ENCODE measurements at regions not wholly inside any gene's neighbourhood (a gene's known extent, or its start where the extent isn't known, plus 50 kb on each side); places are given as distances from the start of the nearest gene placed in this dataset.

DNA sequence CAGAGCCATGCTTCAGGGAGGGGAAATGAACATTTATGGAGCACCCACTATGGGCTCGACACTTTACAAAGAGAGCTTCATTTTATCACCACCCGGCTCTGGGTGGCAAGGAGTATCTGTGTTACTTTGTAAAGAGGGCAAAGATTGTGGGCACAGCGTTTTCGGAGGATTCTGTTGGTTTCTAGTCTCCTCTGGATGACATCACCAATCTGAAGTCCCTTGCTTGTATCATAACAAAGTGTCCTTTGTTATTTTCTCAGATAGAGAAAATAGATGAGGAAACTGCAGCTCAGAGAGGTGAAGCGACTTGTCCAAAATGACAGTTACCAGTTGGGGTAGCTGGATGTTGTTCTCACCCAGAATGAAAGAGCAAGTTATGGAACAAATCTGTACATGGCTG lies 162.8 kb downstream of the GLI2 start:
- no peak for DNase-seq (ENCODE audit: low spot score)

GRCh38 chr2:120898961-120899750 lies 163.5 kb downstream of the GLI2 start:
- no peak for DNase-seq (ENCODE audit: low spot score)

DNA sequence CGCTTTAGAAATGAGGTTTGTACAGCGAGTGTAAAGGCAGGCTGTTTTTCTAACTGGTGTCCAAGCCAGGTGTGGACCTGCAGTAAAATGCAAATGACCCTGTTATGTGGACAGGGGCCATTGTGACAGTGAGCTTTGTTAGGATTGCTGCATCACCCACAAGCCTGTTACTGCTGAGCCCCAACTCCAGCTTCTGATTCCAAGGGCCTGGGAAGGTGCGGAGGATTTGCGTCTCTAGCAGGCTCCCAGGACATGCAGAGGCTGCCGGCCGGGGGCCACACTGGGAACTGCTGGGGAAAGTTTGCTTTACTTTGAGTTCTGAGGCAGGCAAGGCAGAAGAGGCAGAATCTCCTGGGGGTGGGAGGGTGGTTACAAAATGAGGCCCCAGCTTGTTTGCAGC lies 164.1 kb downstream of the GLI2 start:
- DNase-seq (ENCODE audit: low spot score) = no peak

- DNase-seq (ENCODE audit: low spot score) = no peak
Observed at GRCh38 chr2:120901201-120901600, 165.5 kb downstream of the GLI2 start.

DNA sequence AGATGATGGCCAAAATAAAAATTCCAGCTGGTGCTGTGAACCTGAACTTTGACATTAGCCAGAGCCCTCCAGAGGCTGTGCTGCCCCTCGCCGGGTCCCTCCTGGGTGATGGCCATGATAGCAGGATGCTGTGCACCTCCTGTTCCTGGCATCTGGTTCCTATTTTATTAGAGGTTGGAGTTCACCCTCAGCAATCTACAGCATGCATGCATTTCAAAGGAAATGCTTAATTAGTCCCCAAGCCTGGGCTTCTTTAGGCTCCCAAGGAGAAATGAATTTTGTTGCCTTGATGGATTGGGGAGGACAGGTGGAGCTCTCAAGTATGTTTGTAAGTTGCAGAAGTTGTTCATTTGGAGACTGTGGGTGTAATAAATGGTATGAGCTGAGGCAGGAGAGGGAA lies 166.9 kb downstream of the GLI2 start:
- no peak for DNase-seq (ENCODE audit: low spot score)

GRCh38 chr2:120904379-120904778 lies 168.7 kb downstream of the GLI2 start:
- no peak for DNase-seq (ENCODE audit: low spot score)

DNA sequence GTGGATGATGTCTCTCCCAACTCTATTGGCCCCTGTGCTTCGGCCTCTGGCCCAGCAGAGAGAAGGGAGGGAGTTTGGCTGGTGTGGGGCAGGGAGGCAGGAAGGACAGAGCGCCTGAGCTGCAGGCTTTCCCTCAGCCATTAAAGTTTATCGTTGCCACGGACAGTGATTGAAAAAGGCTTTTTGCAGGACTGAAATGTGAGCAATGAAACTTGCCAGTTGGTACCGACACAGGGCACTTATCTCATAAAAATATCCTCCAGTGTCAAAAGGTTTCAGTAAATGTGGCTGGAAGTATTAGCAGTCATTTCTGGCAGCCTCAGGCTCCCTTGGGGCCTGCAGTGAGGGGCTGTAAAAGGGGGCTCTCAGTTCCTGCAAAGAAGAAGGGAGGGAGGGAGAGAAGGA lies 169.2 kb downstream of the GLI2 start:
- DNase-seq (ENCODE audit: low spot score) = no peak

GRCh38 chr2:120905298-120905697 lies 169.6 kb downstream of the GLI2 start:
- DNase-seq (ENCODE audit: low spot score) = no peak

- DNase-seq (ENCODE audit: low spot score) = no peak
Observed at GRCh38 chr2:120905824-120906571, 170.3 kb downstream of the GLI2 start.

DNA sequence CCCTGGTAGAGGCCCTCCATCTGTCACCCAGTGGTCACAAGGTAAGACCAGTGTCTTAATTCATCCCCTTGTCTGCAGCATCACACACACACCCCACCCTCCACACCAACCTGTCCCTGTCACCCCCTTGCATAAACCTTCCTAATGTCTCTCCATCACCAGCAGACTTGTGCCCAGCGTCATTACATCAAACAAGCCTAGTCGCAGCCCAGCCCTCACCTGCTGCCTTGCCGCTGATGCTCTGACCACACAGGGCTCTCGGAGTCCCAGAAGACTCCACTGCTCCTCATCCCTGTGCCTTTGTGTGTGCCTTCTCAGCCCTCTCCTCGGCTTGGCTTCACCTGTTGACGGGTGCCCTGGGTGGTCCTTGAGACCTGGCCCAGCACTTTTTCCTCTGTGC lies 171.2 kb downstream of the GLI2 start:
- DNase-seq (ENCODE audit: low spot score) = no peak

GRCh38 chr2:120907822-120908221 lies 172.2 kb downstream of the GLI2 start:
- no peak for DNase-seq (ENCODE audit: low spot score)

- no peak for DNase-seq (ENCODE audit: low spot score)
Observed at GRCh38 chr2:120908314-120908975, 172.8 kb downstream of the GLI2 start.

DNA sequence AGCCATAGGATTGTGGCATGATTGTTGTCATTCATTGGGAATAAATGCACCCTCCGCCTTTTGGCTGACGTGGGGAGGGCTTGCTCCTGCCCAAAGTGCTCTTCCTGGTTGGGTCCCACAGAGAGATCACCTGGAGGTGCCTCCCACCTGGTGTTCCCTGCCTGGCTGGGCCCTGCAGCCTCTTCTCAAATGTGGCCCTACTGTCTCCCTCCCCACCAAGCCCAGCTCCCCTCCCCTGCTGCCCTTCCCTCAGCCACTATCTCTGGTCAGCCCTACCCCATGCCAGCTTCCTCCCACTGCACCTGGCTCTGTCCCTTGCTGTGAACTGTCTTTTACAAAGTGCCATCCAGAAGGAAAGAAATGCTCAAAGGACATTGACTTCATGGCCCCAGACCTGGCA lies 173.4 kb downstream of the GLI2 start:
- DNase-seq (ENCODE audit: low spot score) = no peak

DNA sequence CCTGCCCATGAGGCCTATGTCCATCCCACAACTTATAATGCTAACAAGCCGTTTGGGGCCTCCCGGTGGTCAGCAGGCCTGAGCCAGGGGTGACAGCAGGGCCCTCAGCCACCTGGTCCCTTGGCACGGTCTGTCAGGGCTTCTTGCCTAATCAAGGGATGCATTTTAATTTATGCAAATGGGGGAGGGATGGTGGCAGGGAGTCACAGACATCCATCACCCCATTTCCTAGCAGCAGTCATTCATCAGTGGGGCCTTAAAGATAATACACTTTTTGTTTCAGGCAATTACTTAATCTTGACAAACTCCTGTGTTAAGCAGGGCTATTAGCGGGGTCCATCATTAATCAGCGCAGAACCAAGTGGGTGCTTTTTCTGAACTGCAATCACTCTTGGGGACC lies 174.5 kb downstream of the GLI2 start:
- DNase-seq (ENCODE audit: low spot score) = no peak

DNA sequence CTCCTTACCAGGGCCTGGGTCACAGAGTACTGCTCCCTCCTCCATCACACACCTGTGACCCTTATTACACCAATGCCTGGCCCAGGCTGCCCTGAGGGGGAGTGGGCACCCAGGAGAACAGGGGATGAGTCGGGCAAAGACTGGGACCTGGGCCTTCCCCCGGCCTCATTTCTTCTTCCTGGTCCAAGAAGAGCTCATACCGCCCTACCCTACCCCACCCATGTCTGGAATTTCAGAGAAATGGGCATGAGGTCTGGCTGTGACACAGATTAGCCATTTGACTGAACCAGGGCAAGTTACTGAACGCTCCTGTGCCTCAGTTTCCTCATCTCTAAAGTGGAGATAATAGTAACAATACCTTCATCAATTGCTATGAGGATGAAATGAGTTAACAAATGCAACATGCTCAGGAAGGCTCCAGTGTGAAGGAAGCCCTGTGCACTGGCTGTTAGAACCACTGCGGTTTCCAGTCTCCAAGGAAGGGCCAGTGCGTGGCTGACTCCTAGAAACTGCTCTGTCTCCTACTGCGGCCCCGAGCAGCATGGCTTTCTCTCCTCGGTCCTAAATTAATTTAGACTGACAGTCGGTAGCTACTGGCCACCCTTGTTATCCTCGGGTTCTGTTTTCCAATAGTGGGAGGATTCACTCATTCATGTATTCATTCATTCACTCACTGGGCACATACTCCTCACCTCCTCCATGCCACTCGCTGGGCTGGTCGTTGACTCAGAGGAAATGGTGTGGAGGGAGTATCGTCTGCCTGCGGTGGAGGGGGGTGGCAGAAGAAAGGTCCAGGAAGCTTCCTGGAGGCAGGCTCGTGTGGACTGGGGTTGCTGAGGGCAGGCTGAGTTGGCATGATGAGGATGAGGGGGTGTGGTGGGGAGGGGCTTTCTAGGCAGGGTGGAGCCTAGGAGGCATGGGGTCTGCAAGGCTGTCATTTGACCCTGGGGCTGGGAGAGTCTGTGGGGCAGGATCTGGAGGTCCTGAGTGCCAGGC lies 175.6 kb downstream of the GLI2 start:
- DNase-seq (ENCODE audit: low spot score) = no peak

DNA sequence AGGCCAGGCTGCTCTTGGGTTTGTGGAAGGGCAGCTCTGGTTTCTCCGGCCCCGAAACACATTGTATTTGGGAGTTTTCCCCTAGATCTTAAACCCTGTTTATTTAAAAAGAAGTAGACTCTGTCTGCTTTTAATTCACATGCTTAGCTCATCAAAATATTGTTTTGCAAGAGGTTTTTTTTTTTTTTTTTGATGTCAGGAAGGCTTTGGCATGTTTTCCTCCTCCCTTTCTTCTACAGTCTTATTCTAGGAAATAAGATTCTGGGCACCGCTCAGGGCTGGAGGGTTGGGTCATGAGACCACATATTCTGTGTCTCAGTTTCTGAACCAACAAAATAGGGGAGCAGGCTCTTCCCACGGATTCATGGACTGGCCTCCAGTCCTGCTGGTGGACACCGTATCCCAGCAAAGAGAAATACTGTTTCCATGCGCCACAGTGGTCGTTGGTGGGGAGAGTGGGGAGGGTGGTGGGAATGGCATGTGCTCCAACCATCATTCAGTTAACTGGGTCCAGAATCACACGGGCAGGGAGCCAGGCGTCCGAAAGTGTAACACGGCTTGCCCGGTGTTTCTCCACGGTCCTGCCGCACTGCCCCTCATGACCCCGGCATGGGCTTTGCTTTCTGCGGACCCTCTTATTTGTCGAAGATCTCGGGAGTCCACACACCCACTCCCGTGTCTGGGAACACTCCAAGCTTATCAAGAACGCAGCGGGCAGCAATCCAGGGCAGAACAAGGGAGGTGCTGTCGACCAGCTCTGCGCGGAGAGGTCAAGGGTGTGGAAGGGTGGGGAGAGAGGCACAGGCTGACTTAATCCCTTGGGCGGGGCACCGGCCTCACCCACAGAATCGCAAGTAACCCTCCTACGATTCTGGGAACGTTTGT lies 176.7 kb downstream of the GLI2 start:
- DNase-seq (ENCODE audit: low spot score) = peak; percentile 52

- DNase-seq (ENCODE audit: low spot score) = no peak
Observed at GRCh38 chr2:120913972-120914838, 178.5 kb downstream of the GLI2 start.

- DNase-seq (ENCODE audit: low spot score) = peak; percentile 65
Observed at GRCh38 chr2:120914839-120915521, 179.3 kb downstream of the GLI2 start.

GRCh38 chr2:120915670-120916069 lies 180.0 kb downstream of the GLI2 start:
- DNase-seq (ENCODE audit: low spot score) = no peak

Data from mucosa of gallbladder (tissue), 1 donor.